H1 (cell line): ENCODE measurements at regions not wholly inside any gene's neighbourhood (a gene's known extent, or its start where the extent isn't known, plus 50 kb on each side); places are given as distances from the start of the nearest gene placed in this dataset.

Source experiments
- CTCF ChIA-PET: fragments of 300-600 bp; sonication (Branson Sonifier 250); formaldehyde crosslinking; loops from one replicate; lab custom pipeline; 2021; ENCODE audit not compliant: partially characterized antibody; lab: Charles Lee
- POLR2A ChIA-PET: fragments of 300-600 bp; sonication (Branson Sonifier 250); formaldehyde crosslinking; loops from one replicate; lab custom pipeline; 2021; ENCODE audit warnings: inconsistent platforms; ENCODE audit not compliant: partially characterized antibody; lab: Charles Lee
- DNase-seq, 2 experiments: peaks; one replicate each; pipeline versions ENCODE4 v3.0.0 to v3.0.0-alpha.2; 2010 to 2022; ENCODE audit warnings: low spot score in 2 of 2, low read depth in 1 of 2, mixed read lengths in 1 of 2
- FAIRE-seq: peaks from 2 replicates; lab custom pipeline; 2011; peaks lifted over from hg19 to GRCh38; lab: Jason Lieb, UNC
- H2AFZ ChIP-seq: 2 replicates; pipeline ENCODE4 v1.8.1; 2012; ENCODE audit warnings: low read length, inconsistent platforms
- H2AK5ac ChIP-seq: 2 replicates; pipeline ENCODE4 v1.6.1; 2013; ENCODE audit warnings: low read depth, low read length
- H2BK120ac ChIP-seq: replicated peaks from 2 replicates; pipeline ENCODE3; 2013; ENCODE audit warnings: low read depth, low read length, inconsistent platforms
- H2BK12ac ChIP-seq: 2 replicates; pipeline ENCODE4 v1.6.1; 2013; ENCODE audit warnings: low read depth, low read length
- H2BK15ac ChIP-seq: 2 replicates; pipeline ENCODE4 v1.6.1; 2013; ENCODE audit warnings: low read length
- H2BK20ac ChIP-seq: 2 replicates; pipeline ENCODE4 v1.6.1; 2013; ENCODE audit warnings: low read length
- H2BK5ac ChIP-seq: 2 replicates; pipeline ENCODE4 v1.6.1; 2013; ENCODE audit warnings: low read depth, low read length
- H3K14ac ChIP-seq: 2 replicates; pipeline ENCODE4 v1.6.1; 2013; ENCODE audit warnings: inconsistent platforms; ENCODE audit not compliant: insufficient read length
- H3K18ac ChIP-seq: 2 replicates; pipeline ENCODE4 v1.6.1; 2013; ENCODE audit warnings: low read length; ENCODE audit errors: extremely low read depth
- H3K23ac ChIP-seq: 2 replicates; pipeline ENCODE4 v1.6.1; 2013; ENCODE audit warnings: inconsistent platforms; ENCODE audit not compliant: insufficient read length
- H3K23me2 ChIP-seq: 2 replicates; pipeline ENCODE4 v1.6.1; 2013; ENCODE audit warnings: low read depth, low read length
- H3K27ac ChIP-seq: 2 replicates; pipeline ENCODE4 v1.6.1; 2011; ENCODE audit warnings: low read depth, low read length, inconsistent platforms
- H3K27me3 ChIP-seq, 4 experiments: replicated peaks in 1 of 4; 1 replicate in 1 of 4; 2 replicates in 3 of 4; pipeline versions ENCODE4 v1.6.1 to v1.8.1; 2011 to 2013; ENCODE audit warnings: low read length in 3 of 4, mild to moderate bottlenecking in 3 of 4, inconsistent platforms in 2 of 4, mixed read lengths in 2 of 4, moderate library complexity in 1 of 4; ENCODE audit not compliant: control insufficient read depth in 3 of 4, insufficient read depth in 3 of 4; ENCODE audit errors: extremely low read depth in 1 of 4
- H3K36me3 ChIP-seq, 4 experiments: 2 replicates each; pipeline versions ENCODE4 v1.6.1 to v1.8.1; 2011 to 2013; ENCODE audit warnings: mild to moderate bottlenecking in 4 of 4, low read length in 3 of 4, moderate library complexity in 2 of 4, control low read depth in 1 of 4, inconsistent platforms in 1 of 4; ENCODE audit not compliant: insufficient read depth in 4 of 4, control insufficient read depth in 2 of 4
- H3K4ac ChIP-seq: replicated peaks from 2 replicates; pipeline ENCODE3; 2013; ENCODE audit warnings: low read length, low read depth, mixed read lengths, inconsistent platforms; ENCODE audit not compliant: insufficient read length
- H3K4me1 ChIP-seq, 4 experiments: replicated peaks in 1 of 4; 1 replicate in 1 of 4; 2 replicates in 3 of 4; pipeline versions ENCODE4 v1.6.1 to v1.8.1; 2011 to 2013; ENCODE audit warnings: low read length in 3 of 4, inconsistent platforms in 2 of 4, mixed read lengths in 1 of 4; ENCODE audit not compliant: insufficient read depth in 4 of 4, control insufficient read depth in 3 of 4
- H3K4me2 ChIP-seq, 2 experiments: 2 replicates each; pipeline versions ENCODE4 v1.6.1 to v1.8.1; 2011 to 2013; ENCODE audit warnings: low read depth in 2 of 2, low read length in 2 of 2, control low read depth in 1 of 2, inconsistent platforms in 1 of 2, mild to moderate bottlenecking in 1 of 2; ENCODE audit not compliant: insufficient read depth in 1 of 2
- H3K4me3 ChIP-seq, 4 experiments: fragments of 200-600, 300-600 bp in 1 of 4; sonication (generic), shearing (Covaris generic), sonication (Bioruptor Twin) in 1 of 4; 2 replicates each; pipeline versions ENCODE4 v1.5.1 to v1.8.1; 2011 to 2016; ENCODE audit warnings: low read length in 4 of 4, low read depth in 3 of 4, control low read depth in 2 of 4, inconsistent platforms in 2 of 4, mild to moderate bottlenecking in 2 of 4, mixed read lengths in 1 of 4, moderate library complexity in 1 of 4; ENCODE audit not compliant: insufficient read depth in 2 of 4; ENCODE audit errors: extremely low read depth in 1 of 4
- H3K56ac ChIP-seq: replicated peaks from 2 replicates; pipeline ENCODE3; 2013; ENCODE audit warnings: low read depth, mild to moderate bottlenecking, mixed read lengths, low read length, inconsistent platforms; ENCODE audit not compliant: insufficient read length
- H3K79me1 ChIP-seq: 2 replicates; pipeline ENCODE4 v1.6.1; 2013; ENCODE audit warnings: low read depth, low read length, control low read depth
- H3K79me2 ChIP-seq, 2 experiments: 2 replicates each; pipeline versions ENCODE4 v1.6.1 to v1.8.1; 2012 to 2013; ENCODE audit warnings: low read length in 2 of 2, mild to moderate bottlenecking in 2 of 2, inconsistent platforms in 1 of 2; ENCODE audit not compliant: insufficient read depth in 2 of 2, control insufficient read depth in 1 of 2
- H3K9ac ChIP-seq, 4 experiments: replicated peaks in 1 of 4; 1 replicate in 1 of 4; 2 replicates in 3 of 4; pipeline versions ENCODE4 v1.6.1 to v1.8.1; 2011 to 2013; ENCODE audit warnings: low read depth in 3 of 4, low read length in 3 of 4, control low read depth in 2 of 4, mild to moderate bottlenecking in 2 of 4, moderate library complexity in 2 of 4, inconsistent platforms in 1 of 4; ENCODE audit errors: extremely low read depth in 1 of 4
- H3K9me3 ChIP-seq, 2 experiments: 2 replicates each; pipeline versions ENCODE4 v1.6.1 to v1.8.1; 2012 to 2013; ENCODE audit warnings: mild to moderate bottlenecking in 2 of 2, moderate library complexity in 2 of 2, control low read depth in 1 of 2, inconsistent platforms in 1 of 2, low read depth in 1 of 2, low read length in 1 of 2, mixed read lengths in 1 of 2; ENCODE audit not compliant: insufficient read depth in 2 of 2
- H4K20me1 ChIP-seq, 2 experiments: replicated peaks in 1 of 2; 2 replicates each; pipeline versions ENCODE3 to v1.8.1; 2011 to 2013; ENCODE audit warnings: inconsistent platforms in 2 of 2, low read length in 2 of 2, mild to moderate bottlenecking in 1 of 2; ENCODE audit not compliant: insufficient read depth in 2 of 2, control insufficient read depth in 1 of 2
- H4K5ac ChIP-seq: 2 replicates; pipeline ENCODE4 v1.6.1; 2013; ENCODE audit warnings: low read length, low read depth, mixed read lengths, inconsistent platforms; ENCODE audit not compliant: insufficient read length
- H4K8ac ChIP-seq: 2 replicates; pipeline ENCODE4 v1.8.0; 2013; ENCODE audit warnings: mild to moderate bottlenecking, moderate library complexity, low read length, inconsistent platforms; ENCODE audit not compliant: insufficient read depth; ENCODE audit errors: extremely low read depth
- H4K91ac ChIP-seq: replicated peaks from 2 replicates; pipeline ENCODE3; 2013; ENCODE audit warnings: low read length, mixed read lengths, inconsistent platforms; ENCODE audit not compliant: insufficient read length
- BACH1 ChIP-seq: IDR thresholded peaks from 2 replicates; pipeline ENCODE4 v1.6.1; 2012; ENCODE audit warnings: low read length, improper control_type of control experiment
- GTF2F1 ChIP-seq: IDR thresholded peaks from 2 replicates; pipeline ENCODE4 v1.6.1; 2012; ENCODE audit warnings: low read depth, low read length, improper control_type of control experiment, borderline replicate concordance
- HDAC2 ChIP-seq, 2 experiments: fragments of 300-600 bp in 1 of 2; sonication (generic) in 1 of 2; IDR thresholded peaks; 2 replicates each; pipeline ENCODE4 v1.6.1; 2011 to 2012; ENCODE audit warnings: low read depth in 2 of 2, low read length in 2 of 2, mild to moderate bottlenecking in 2 of 2, moderate library complexity in 2 of 2, borderline replicate concordance in 1 of 2, inconsistent platforms in 1 of 2
- KDM1A ChIP-seq: fragments of 200-600, 300-600 bp; sonication (generic); IDR thresholded peaks from 2 replicates; pipeline ENCODE4 v1.7.1; 2016; ENCODE audit warnings: mild to moderate bottlenecking, low read length, borderline replicate concordance
- POLR2A ChIP-seq, 2 experiments: IDR thresholded peaks; 1 replicate in 1 of 2; 2 replicates in 1 of 2; pipeline ENCODE4 v1.6.1; 2011; ENCODE audit warnings: low read depth in 2 of 2, low read length in 2 of 2, mild to moderate bottlenecking in 2 of 2; ENCODE audit errors: control extremely low read depth in 1 of 2
- SIRT6 ChIP-seq: IDR thresholded peaks from one replicate; pipeline ENCODE4 v1.7.1; 2012; ENCODE audit warnings: low read length, inconsistent platforms
- TCF12 ChIP-seq: IDR thresholded peaks from 2 replicates; pipeline ENCODE4 v1.6.1; 2011; ENCODE audit warnings: low read depth, mild to moderate bottlenecking, low read length
- YY1 ChIP-seq: IDR thresholded peaks from 2 replicates; pipeline ENCODE4 v1.6.1; 2011; ENCODE audit warnings: low read depth, mild to moderate bottlenecking, low read length
- WGBS, 2 experiments: shearing (Covaris generic) in 1 of 2; methylation state at CpG; one replicate each; pipeline versions ENCODE4 v1.1.6 to v1.1.7; 2013 to 2015; ENCODE audit warnings: low lambda C conversion rate in 2 of 2, mixed read lengths in 2 of 2, inconsistent platforms in 1 of 2, low coverage in 1 of 2, missing lambda C conversion rate in 1 of 2; ENCODE audit not compliant: insufficient replicate concordance in 2 of 2, insufficient coverage in 1 of 2, insufficient read length in 1 of 2; ENCODE audit errors: extremely low coverage in 1 of 2, missing lambda C conversion rate in 1 of 2; 5-methylcytosine and 5-hydroxymethylcytosine counted together

GRCh38 chr17:79420318-79421243 is 190.3 kb downstream of the RBFOX3 start:
- no peaks in the 10 kb centered on the region for H3K36me3 ChIP-seq
- H3K56ac ChIP-seq = no peak overlapping the region
- H2AFZ ChIP-seq = no peak overlapping the region
- no peak overlapping the region for H4K5ac ChIP-seq
- H3K9me3 ChIP-seq = no peaks in the 10 kb centered on the region
- H3K14ac ChIP-seq = no peak overlapping the region
- no peak for DNase-seq
- no peaks in the 10 kb centered on the region for H3K79me1 ChIP-seq
- H2BK5ac ChIP-seq = no peak overlapping the region
- H2BK120ac ChIP-seq = no peak overlapping the region
- WGBS, 2 experiments = 89% methylated on average over 19 of the region's 19 CpGs; no CpG with 5 or more reads in 1 of the 2 experiments
- no peak overlapping the region for H4K8ac ChIP-seq
- H3K27ac ChIP-seq = no peak overlapping the region
- CTCF ChIA-PET = interaction anchor here (0.9 to 1.7 kb wide), 2 partner anchors 130 to 192 kb away, joined by 3 to 5 read pairs; no protein-coding TSS in a partner anchor
- H2BK15ac ChIP-seq = no peak overlapping the region
- no peak overlapping the region for H3K4me2 ChIP-seq
- no peak for TF ChIP-seq HDAC2 (IDR thresholded peaks at IDR 0.05; ENCODE audit: borderline replicate concordance in 1 of 2, low read depth in 2 of 2, low read length in 2 of 2)
- no peak for TF ChIP-seq KDM1A
- TF ChIP-seq SIRT6 = no peak
- TF ChIP-seq GTF2F1 = no peak
- TF ChIP-seq YY1 = no peak
- TF ChIP-seq BACH1 = no peak
- no peak for TF ChIP-seq TCF12
- no peak for TF ChIP-seq POLR2A (IDR thresholded peaks at IDR 0.05; ENCODE audit: control extremely low read depth in 1 of 2, low read depth in 2 of 2, low read length in 2 of 2)
- no peak for FAIRE-seq
- no peaks in the 10 kb centered on the region for H3K23me2 ChIP-seq
- H3K79me2 ChIP-seq = no peaks in the 10 kb centered on the region
- no peaks in the 10 kb centered on the region; a peak in 1 of 7 replicates for H3K27me3 ChIP-seq
- H2AK5ac ChIP-seq = no peak overlapping the region
- no peak overlapping the region for H4K91ac ChIP-seq
- no peak overlapping the region for H2BK20ac ChIP-seq
- no peak overlapping the region for H2BK12ac ChIP-seq
- POLR2A ChIA-PET = no interaction called here
- no peak overlapping the region for H3K4ac ChIP-seq
- H3K4me1 ChIP-seq = peaks cover 0 to 6% (median 2%) of the 10 kb centered on the region in 4 experiments; a peak in 3 of 7 replicates
- no peak overlapping the region for H3K23ac ChIP-seq
- H3K4me3 ChIP-seq = no peak overlapping the region
- no peak overlapping the region for H3K9ac ChIP-seq
- no peaks in the 10 kb centered on the region for H4K20me1 ChIP-seq
- no peak overlapping the region for H3K18ac ChIP-seq
